Endothelial cell of umbilical vein (primary cell): ENCODE measurements at regions not wholly inside any gene's neighbourhood (a gene's known extent, or its start where the extent isn't known, plus 50 kb on each side); places are given as distances from the start of the nearest gene placed in this dataset.

Experiments
- CTCF ChIP-seq, 2 donors: IDR thresholded peaks; 1 replicate in 1 of 2; 2 replicates in 1 of 2; pipeline ENCODE4 v1.5.1; 2011; ENCODE audit warnings: low read length in 2 of 2, mild to moderate bottlenecking in 2 of 2, moderate library complexity in 2 of 2, control low read depth in 1 of 2, inconsistent platforms in 1 of 2, low read depth in 1 of 2; ENCODE audit not compliant: insufficient read depth in 1 of 2; ENCODE audit errors: extremely low read depth in 1 of 2
- EZH2 ChIP-seq: IDR thresholded peaks from 2 replicates; pipeline ENCODE4 v1.6.1; 2012; ENCODE audit warnings: borderline replicate concordance, low read depth, mild to moderate bottlenecking, moderate library complexity, low read length, inconsistent platforms; ENCODE audit not compliant: severe bottlenecking
- FOS ChIP-seq: IDR thresholded peaks from 2 replicates; pipeline ENCODE4 v1.6.1; 2011; ENCODE audit warnings: mild to moderate bottlenecking, low read length, moderate library complexity, borderline replicate concordance; ENCODE audit not compliant: insufficient read depth
- GATA2 ChIP-seq: IDR thresholded peaks from 2 replicates; pipeline ENCODE4 v1.7.0; 2011; ENCODE audit warnings: low read depth, mild to moderate bottlenecking, moderate library complexity, mixed read lengths, low read length; ENCODE audit not compliant: insufficient read length, insufficient read depth
- JUN ChIP-seq: IDR thresholded peaks from 2 replicates; pipeline ENCODE4 v1.6.1; 2011; ENCODE audit warnings: borderline replicate concordance, low read depth; ENCODE audit not compliant: insufficient read length, insufficient read depth
- MYC ChIP-seq: IDR thresholded peaks from one replicate; pipeline ENCODE4 v1.6.1; 2011; ENCODE audit warnings: mild to moderate bottlenecking, low read depth, low read length
- POLR2A ChIP-seq: IDR thresholded peaks from 2 replicates; pipeline ENCODE4 v1.6.1; 2012; ENCODE audit warnings: low read depth, mild to moderate bottlenecking, control low read depth, low read length
- POLR2AphosphoS5 ChIP-seq: IDR thresholded peaks from 2 replicates; pipeline ENCODE4 v1.6.1; 2012; ENCODE audit warnings: low read depth, mild to moderate bottlenecking, control low read depth, low read length, moderate library complexity; ENCODE audit not compliant: insufficient read depth

- TF ChIP-seq JUN (no peak), POLR2AphosphoS5 (no peak), CTCF (IDR thresholded peaks at IDR 0.05; ENCODE audit: extremely low read depth in 1 of 2, insufficient read depth in 1 of 2, low read depth in 1 of 2, low read length in 2 of 2) (no peak), GATA2 (no peak), EZH2 (no peak), MYC (no peak), FOS (no peak), POLR2A (no peak)
These were observed 480.8 kb downstream of the TMX3 start for GRCh38 chr18:68234131-68234530.
